Retinal pigment epithelial cell (primary cell): ENCODE measurements at regions not wholly inside any gene's neighbourhood (a gene's known extent, or its start where the extent isn't known, plus 50 kb on each side); places are given as distances from the start of the nearest gene placed in this dataset.
A peak's percentile ranks its signal among the peaks of the same experiment; 100 is the strongest.
"Not testable (repeated sequence)": the region's sequence is repeated elsewhere in the genome, so short reads cannot be mapped to it uniquely, and the experiment has no call there.

ENCODE experiments used
- DNase-seq: peaks from one replicate; pipeline ENCODE4 v3.0.0-alpha.2; 2010; ENCODE audit warnings: low read depth
- H3K4me3 ChIP-seq: 2 replicates; pipeline ENCODE4 v1.5.1; 2011; ENCODE audit warnings: mild to moderate bottlenecking, low read length, control low read depth, moderate library complexity
- CTCF ChIP-seq: conservative IDR thresholded peaks from 2 replicates; pipeline ENCODE4 v1.5.1; 2011; ENCODE audit warnings: low read depth, low read length, control low read depth, inconsistent platforms

- H3K4me3 ChIP-seq, result no peak overlapping the region
- DNase-seq, result no peak
- TF ChIP-seq CTCF, result no peak
Measured at GRCh38 chrX:114201622-114202021, 382.3 kb upstream of the HTR2C start.

DNA sequence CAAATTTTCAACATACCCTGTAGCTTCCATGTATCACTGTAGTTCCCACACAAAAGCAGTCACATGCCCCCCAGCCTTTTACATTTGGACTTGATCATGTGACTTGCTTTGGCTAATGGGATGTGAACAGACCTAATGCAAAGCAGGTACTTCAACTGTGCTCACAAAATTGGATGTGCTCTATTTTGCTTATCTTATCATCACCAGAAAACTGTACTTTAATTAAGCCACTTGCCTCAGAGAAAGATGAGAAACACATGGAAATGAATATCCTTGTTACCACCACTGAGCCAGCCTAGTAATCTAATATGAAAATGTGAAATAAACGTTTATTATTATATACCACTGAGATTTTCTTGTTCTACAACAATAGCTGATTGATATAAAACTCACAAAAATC, 402.7 kb upstream of the HTR2C start:
- no peak for DNase-seq
- no peak overlapping the region for H3K4me3 ChIP-seq
- no peak for TF ChIP-seq CTCF

DNA sequence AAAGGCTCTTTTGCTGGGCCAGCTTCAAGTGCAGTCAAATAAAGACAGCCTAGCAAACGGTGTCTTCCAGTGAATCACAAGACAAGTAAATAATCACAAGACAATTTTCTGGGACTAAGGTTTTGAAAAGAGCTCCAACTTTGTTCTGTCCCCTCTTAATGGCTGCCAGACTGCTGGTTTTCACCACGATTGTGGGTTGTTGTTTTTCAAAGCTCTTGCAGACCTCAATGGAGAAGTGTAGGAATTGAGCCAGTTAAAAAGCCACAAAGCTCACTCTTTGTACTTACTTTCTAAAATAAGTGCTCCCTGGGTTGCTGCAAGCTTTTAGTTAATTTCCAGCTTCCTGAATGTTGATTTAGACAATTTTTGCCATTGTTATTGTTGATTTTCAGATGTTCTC, 405.8 kb upstream of the HTR2C start:
- no peak overlapping the region for H3K4me3 ChIP-seq
- no peak for TF ChIP-seq CTCF
- no peak for DNase-seq

- not testable (repeated sequence) for DNase-seq
Measured at GRCh38 chrX:114167276-114167675, 416.6 kb upstream of the HTR2C start.

DNA sequence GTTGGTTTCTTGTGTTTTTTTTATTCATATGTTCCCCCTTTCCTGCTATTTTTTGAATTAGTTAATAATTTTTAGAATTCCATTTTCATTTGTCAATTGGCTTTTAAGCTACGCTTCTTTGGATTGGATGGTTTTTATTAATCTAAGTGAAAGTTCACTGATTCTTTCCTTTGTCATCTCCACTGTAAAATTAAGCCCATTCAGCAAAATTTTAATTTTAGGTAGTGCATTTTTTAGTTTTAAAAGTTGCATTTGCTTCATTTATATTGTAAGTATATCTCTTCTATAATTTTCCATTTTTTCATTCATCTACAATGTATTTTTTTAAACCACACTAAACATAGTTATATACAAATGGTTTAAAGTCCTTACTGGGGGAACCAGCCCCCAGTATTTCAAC, 417.3 kb upstream of the HTR2C start:
- TF ChIP-seq CTCF, result no peak
- H3K4me3 ChIP-seq, result no peak overlapping the region
- DNase-seq, result no peak

More at GRCh38 chrX:114167276-114167675, 416.6 kb upstream of the HTR2C start:
- H3K4me3 ChIP-seq, result not testable (repeated sequence)

DNA sequence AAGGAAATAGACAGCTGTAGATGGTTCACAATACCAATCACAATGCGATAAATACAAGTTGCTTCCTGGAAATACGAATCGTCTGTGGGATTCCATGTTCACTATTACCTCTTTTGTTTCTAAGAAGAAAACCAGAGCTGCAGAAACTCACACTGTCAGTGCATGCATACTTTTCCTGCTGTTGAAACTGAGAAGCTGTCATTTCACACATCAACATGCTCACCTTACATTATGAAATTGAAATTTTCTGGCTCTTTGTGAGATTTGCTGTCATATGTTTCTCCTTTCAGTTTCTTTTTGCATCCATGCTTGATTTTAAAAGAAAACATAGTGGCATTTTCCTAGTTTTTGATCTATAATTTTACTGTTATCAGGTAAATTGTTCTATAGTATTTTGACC, 418.3 kb upstream of the HTR2C start:
- no peak for TF ChIP-seq CTCF

GRCh38 chrX:114162068-114162735, 421.7 kb upstream of the HTR2C start:
- peak; percentile 17 for TF ChIP-seq CTCF

More for the DNA sequence above, 418.3 kb upstream of the HTR2C start:
- no peak for DNase-seq
- no peak overlapping the region for H3K4me3 ChIP-seq

DNA sequence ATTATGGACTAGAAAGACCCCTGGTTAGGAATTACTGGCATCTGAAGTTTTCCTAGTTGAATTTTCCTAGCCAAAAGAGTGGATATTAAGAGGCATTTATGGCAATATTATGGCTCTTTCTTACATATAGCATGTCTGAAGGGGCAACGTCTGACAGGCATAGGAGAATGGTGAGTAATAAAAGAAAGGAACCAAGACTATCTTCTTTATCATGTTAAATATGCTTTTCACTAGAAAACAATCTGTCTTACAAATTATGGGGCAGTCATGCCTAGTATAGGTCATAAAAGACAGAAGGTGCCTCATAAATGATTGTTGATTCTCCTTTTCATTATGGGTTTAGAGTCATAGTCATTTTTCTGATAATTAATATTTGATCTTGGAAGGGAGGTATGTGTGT, 431.1 kb upstream of the HTR2C start:
- no peak for DNase-seq
- no peak for TF ChIP-seq CTCF
- H3K4me3 ChIP-seq, result no peak overlapping the region

More at GRCh38 chrX:114162068-114162735, 421.7 kb upstream of the HTR2C start:
- no peak overlapping the region for H3K4me3 ChIP-seq
- DNase-seq, result no peak
